H1 (cell line): ENCODE measurements at regions not wholly inside any gene's neighbourhood (a gene's known extent, or its start where the extent isn't known, plus 50 kb on each side); places are given as distances from the start of the nearest gene placed in this dataset.
A peak's percentile ranks its signal among the peaks of the same experiment; 100 is the strongest.

Experiments used
- CTCF ChIA-PET: fragments of 300-600 bp; sonication (Branson Sonifier 250); formaldehyde crosslinking; loops from one replicate; lab custom pipeline; 2021; ENCODE audit not compliant: partially characterized antibody; lab: Charles Lee
- POLR2A ChIA-PET: fragments of 300-600 bp; sonication (Branson Sonifier 250); formaldehyde crosslinking; loops from one replicate; lab custom pipeline; 2021; ENCODE audit warnings: inconsistent platforms; ENCODE audit not compliant: partially characterized antibody; lab: Charles Lee
- DNase-seq, 2 experiments: peaks; one replicate each; pipeline versions ENCODE4 v3.0.0 to v3.0.0-alpha.2; 2010 to 2022; ENCODE audit warnings: low spot score in 2 of 2, low read depth in 1 of 2, mixed read lengths in 1 of 2
- FAIRE-seq: peaks from 2 replicates; lab custom pipeline; 2011; peaks lifted over from hg19 to GRCh38; lab: Jason Lieb, UNC
- H2AFZ ChIP-seq: 2 replicates; pipeline ENCODE4 v1.8.1; 2012; ENCODE audit warnings: low read length, inconsistent platforms
- H2AK5ac ChIP-seq: 2 replicates; pipeline ENCODE4 v1.6.1; 2013; ENCODE audit warnings: low read depth, low read length
- H2BK120ac ChIP-seq: replicated peaks from 2 replicates; pipeline ENCODE3; 2013; ENCODE audit warnings: low read depth, low read length, inconsistent platforms
- H2BK12ac ChIP-seq: 2 replicates; pipeline ENCODE4 v1.6.1; 2013; ENCODE audit warnings: low read depth, low read length
- H2BK15ac ChIP-seq: 2 replicates; pipeline ENCODE4 v1.6.1; 2013; ENCODE audit warnings: low read length
- H2BK20ac ChIP-seq: 2 replicates; pipeline ENCODE4 v1.6.1; 2013; ENCODE audit warnings: low read length
- H2BK5ac ChIP-seq: 2 replicates; pipeline ENCODE4 v1.6.1; 2013; ENCODE audit warnings: low read depth, low read length
- H3K14ac ChIP-seq: 2 replicates; pipeline ENCODE4 v1.6.1; 2013; ENCODE audit warnings: inconsistent platforms; ENCODE audit not compliant: insufficient read length
- H3K18ac ChIP-seq: 2 replicates; pipeline ENCODE4 v1.6.1; 2013; ENCODE audit warnings: low read length; ENCODE audit errors: extremely low read depth
- H3K23ac ChIP-seq: 2 replicates; pipeline ENCODE4 v1.6.1; 2013; ENCODE audit warnings: inconsistent platforms; ENCODE audit not compliant: insufficient read length
- H3K23me2 ChIP-seq: 2 replicates; pipeline ENCODE4 v1.6.1; 2013; ENCODE audit warnings: low read depth, low read length
- H3K27ac ChIP-seq: 2 replicates; pipeline ENCODE4 v1.6.1; 2011; ENCODE audit warnings: low read depth, low read length, inconsistent platforms
- H3K27me3 ChIP-seq, 4 experiments: replicated peaks in 1 of 4; 1 replicate in 1 of 4; 2 replicates in 3 of 4; pipeline versions ENCODE4 v1.6.1 to v1.8.1; 2011 to 2013; ENCODE audit warnings: low read length in 3 of 4, mild to moderate bottlenecking in 3 of 4, inconsistent platforms in 2 of 4, mixed read lengths in 2 of 4, moderate library complexity in 1 of 4; ENCODE audit not compliant: control insufficient read depth in 3 of 4, insufficient read depth in 3 of 4; ENCODE audit errors: extremely low read depth in 1 of 4
- H3K36me3 ChIP-seq, 4 experiments: 2 replicates each; pipeline versions ENCODE4 v1.6.1 to v1.8.1; 2011 to 2013; ENCODE audit warnings: mild to moderate bottlenecking in 4 of 4, low read length in 3 of 4, moderate library complexity in 2 of 4, control low read depth in 1 of 4, inconsistent platforms in 1 of 4; ENCODE audit not compliant: insufficient read depth in 4 of 4, control insufficient read depth in 2 of 4
- H3K4ac ChIP-seq: replicated peaks from 2 replicates; pipeline ENCODE3; 2013; ENCODE audit warnings: low read length, low read depth, mixed read lengths, inconsistent platforms; ENCODE audit not compliant: insufficient read length
- H3K4me1 ChIP-seq, 4 experiments: replicated peaks in 1 of 4; 1 replicate in 1 of 4; 2 replicates in 3 of 4; pipeline versions ENCODE4 v1.6.1 to v1.8.1; 2011 to 2013; ENCODE audit warnings: low read length in 3 of 4, inconsistent platforms in 2 of 4, mixed read lengths in 1 of 4; ENCODE audit not compliant: insufficient read depth in 4 of 4, control insufficient read depth in 3 of 4
- H3K4me2 ChIP-seq, 2 experiments: 2 replicates each; pipeline versions ENCODE4 v1.6.1 to v1.8.1; 2011 to 2013; ENCODE audit warnings: low read depth in 2 of 2, low read length in 2 of 2, control low read depth in 1 of 2, inconsistent platforms in 1 of 2, mild to moderate bottlenecking in 1 of 2; ENCODE audit not compliant: insufficient read depth in 1 of 2
- H3K4me3 ChIP-seq, 4 experiments: fragments of 200-600, 300-600 bp in 1 of 4; sonication (generic), shearing (Covaris generic), sonication (Bioruptor Twin) in 1 of 4; 2 replicates each; pipeline versions ENCODE4 v1.5.1 to v1.8.1; 2011 to 2016; ENCODE audit warnings: low read length in 4 of 4, low read depth in 3 of 4, control low read depth in 2 of 4, inconsistent platforms in 2 of 4, mild to moderate bottlenecking in 2 of 4, mixed read lengths in 1 of 4, moderate library complexity in 1 of 4; ENCODE audit not compliant: insufficient read depth in 2 of 4; ENCODE audit errors: extremely low read depth in 1 of 4
- H3K56ac ChIP-seq: replicated peaks from 2 replicates; pipeline ENCODE3; 2013; ENCODE audit warnings: low read depth, mild to moderate bottlenecking, mixed read lengths, low read length, inconsistent platforms; ENCODE audit not compliant: insufficient read length
- H3K79me1 ChIP-seq: 2 replicates; pipeline ENCODE4 v1.6.1; 2013; ENCODE audit warnings: low read depth, low read length, control low read depth
- H3K79me2 ChIP-seq, 2 experiments: 2 replicates each; pipeline versions ENCODE4 v1.6.1 to v1.8.1; 2012 to 2013; ENCODE audit warnings: low read length in 2 of 2, mild to moderate bottlenecking in 2 of 2, inconsistent platforms in 1 of 2; ENCODE audit not compliant: insufficient read depth in 2 of 2, control insufficient read depth in 1 of 2
- H3K9ac ChIP-seq, 4 experiments: replicated peaks in 1 of 4; 1 replicate in 1 of 4; 2 replicates in 3 of 4; pipeline versions ENCODE4 v1.6.1 to v1.8.1; 2011 to 2013; ENCODE audit warnings: low read depth in 3 of 4, low read length in 3 of 4, control low read depth in 2 of 4, mild to moderate bottlenecking in 2 of 4, moderate library complexity in 2 of 4, inconsistent platforms in 1 of 4; ENCODE audit errors: extremely low read depth in 1 of 4
- H3K9me3 ChIP-seq, 2 experiments: 2 replicates each; pipeline versions ENCODE4 v1.6.1 to v1.8.1; 2012 to 2013; ENCODE audit warnings: mild to moderate bottlenecking in 2 of 2, moderate library complexity in 2 of 2, control low read depth in 1 of 2, inconsistent platforms in 1 of 2, low read depth in 1 of 2, low read length in 1 of 2, mixed read lengths in 1 of 2; ENCODE audit not compliant: insufficient read depth in 2 of 2
- H4K20me1 ChIP-seq, 2 experiments: replicated peaks in 1 of 2; 2 replicates each; pipeline versions ENCODE3 to v1.8.1; 2011 to 2013; ENCODE audit warnings: inconsistent platforms in 2 of 2, low read length in 2 of 2, mild to moderate bottlenecking in 1 of 2; ENCODE audit not compliant: insufficient read depth in 2 of 2, control insufficient read depth in 1 of 2
- H4K5ac ChIP-seq: 2 replicates; pipeline ENCODE4 v1.6.1; 2013; ENCODE audit warnings: low read length, low read depth, mixed read lengths, inconsistent platforms; ENCODE audit not compliant: insufficient read length
- H4K8ac ChIP-seq: 2 replicates; pipeline ENCODE4 v1.8.0; 2013; ENCODE audit warnings: mild to moderate bottlenecking, moderate library complexity, low read length, inconsistent platforms; ENCODE audit not compliant: insufficient read depth; ENCODE audit errors: extremely low read depth
- H4K91ac ChIP-seq: replicated peaks from 2 replicates; pipeline ENCODE3; 2013; ENCODE audit warnings: low read length, mixed read lengths, inconsistent platforms; ENCODE audit not compliant: insufficient read length
- CEBPB ChIP-seq: IDR thresholded peaks from 2 replicates; pipeline ENCODE4 v1.6.1; 2012; ENCODE audit warnings: low read depth, low read length
- GTF2F1 ChIP-seq: IDR thresholded peaks from 2 replicates; pipeline ENCODE4 v1.6.1; 2012; ENCODE audit warnings: low read depth, low read length, improper control_type of control experiment, borderline replicate concordance
- JUN ChIP-seq: IDR thresholded peaks from 2 replicates; pipeline ENCODE4 v1.6.1; 2011; ENCODE audit warnings: low read depth, mild to moderate bottlenecking, improper control_type of control experiment, low read length
- JUND ChIP-seq: IDR thresholded peaks from 2 replicates; pipeline ENCODE4 v1.6.1; 2011; ENCODE audit warnings: mild to moderate bottlenecking, improper control_type of control experiment, low read length
- KDM5A ChIP-seq: fragments of 200-600 bp; IDR thresholded peaks from 2 replicates; pipeline ENCODE4 v1.7.1; 2012; ENCODE audit warnings: mild to moderate bottlenecking, low read length, inconsistent platforms, mixed read lengths
- RAD21 ChIP-seq, 2 experiments: IDR thresholded peaks in 1 of 2; conservative IDR thresholded peaks in 1 of 2; 2 replicates each; pipeline ENCODE4 v1.6.1; 2011; ENCODE audit warnings: low read depth in 2 of 2, low read length in 2 of 2, improper control_type of control experiment in 1 of 2, inconsistent platforms in 1 of 2, mild to moderate bottlenecking in 1 of 2, moderate library complexity in 1 of 2
- SP1 ChIP-seq: IDR thresholded peaks from 2 replicates; pipeline ENCODE4 v1.6.1; 2011; ENCODE audit warnings: low read depth, low read length
- SP2 ChIP-seq: IDR thresholded peaks from 2 replicates; pipeline ENCODE4 v1.6.1; 2012; ENCODE audit warnings: mild to moderate bottlenecking, low read length, inconsistent platforms
- TBP ChIP-seq: IDR thresholded peaks from 2 replicates; pipeline ENCODE4 v1.6.1; 2011; ENCODE audit warnings: low read depth, low read length, improper control_type of control experiment
- WGBS, 2 experiments: shearing (Covaris generic) in 1 of 2; methylation state at CpG; one replicate each; pipeline versions ENCODE4 v1.1.6 to v1.1.7; 2013 to 2015; ENCODE audit warnings: low lambda C conversion rate in 2 of 2, mixed read lengths in 2 of 2, inconsistent platforms in 1 of 2, low coverage in 1 of 2, missing lambda C conversion rate in 1 of 2; ENCODE audit not compliant: insufficient replicate concordance in 2 of 2, insufficient coverage in 1 of 2, insufficient read length in 1 of 2; ENCODE audit errors: extremely low coverage in 1 of 2, missing lambda C conversion rate in 1 of 2; 5-methylcytosine and 5-hydroxymethylcytosine counted together
- TF ChIP-seq, protein P1 (sequence below), 3 experiments: IDR thresholded peaks; 1 replicate in 2 of 3; 2 replicates in 1 of 3; pipeline versions ENCODE4 v1.5.1 to v1.6.1; 2011; ENCODE audit warnings: low read length in 3 of 3, mild to moderate bottlenecking in 3 of 3, inconsistent platforms in 2 of 3, low read depth in 1 of 3, moderate library complexity in 1 of 3; ENCODE audit not compliant: insufficient read depth in 1 of 3; ENCODE audit errors: control extremely low read depth in 1 of 3

DNA sequence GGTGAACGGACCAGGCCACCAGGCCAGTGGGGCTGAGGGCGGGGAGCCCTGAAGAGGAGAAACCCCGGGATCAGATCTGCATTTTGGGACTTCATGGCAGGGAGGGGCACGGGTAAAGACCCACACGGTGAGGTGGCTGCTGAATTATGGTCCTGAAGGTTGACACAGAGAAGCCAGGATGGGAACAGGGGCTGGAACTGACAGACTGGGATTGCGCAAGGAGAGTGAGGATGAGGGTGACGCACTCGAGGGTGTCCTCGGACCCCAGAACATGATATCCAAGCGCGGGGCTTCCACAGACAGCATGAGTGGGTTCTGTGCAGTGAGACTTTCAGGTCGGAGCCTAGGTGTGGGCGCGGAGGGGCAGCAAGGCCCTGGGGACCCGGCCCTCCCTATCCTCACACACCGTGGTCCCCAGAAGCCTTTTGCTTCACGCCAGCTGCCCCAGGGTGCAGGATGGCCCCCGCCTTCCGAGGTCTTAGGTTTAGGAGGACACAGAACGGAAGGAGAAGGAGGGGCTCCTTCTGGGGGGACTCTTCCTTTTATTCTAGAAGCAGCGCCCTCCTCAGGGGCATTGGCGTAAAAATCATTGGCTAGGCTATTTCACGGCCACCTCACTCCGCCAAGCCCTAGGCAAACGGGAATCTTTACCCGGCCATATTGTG lies 416.8 kb upstream of the HS6ST1 start:
- FAIRE-seq, result no peak
- no peak for DNase-seq
- WGBS, 2 experiments, result 94% methylated on average over 20 of the region's 26 CpGs; no CpG with 5 or more reads in 1 of the 2 experiments
- peak; percentile 18 to 32; a peak in 2 of 4 replicates for TF ChIP-seq RAD21 (IDR thresholded peaks at IDR 0.05 in 1 of 2, conservative IDR thresholded peaks at IDR 0.05 in 1 of 2; ENCODE audit: low read depth in 2 of 2, low read length in 2 of 2)
- TF ChIP-seq KDM5A, result no peak
- no peak for TF ChIP-seq SP1
- TF ChIP-seq SP2, result no peak
- TF ChIP-seq JUND, result no peak
- TF ChIP-seq, protein P1, sequence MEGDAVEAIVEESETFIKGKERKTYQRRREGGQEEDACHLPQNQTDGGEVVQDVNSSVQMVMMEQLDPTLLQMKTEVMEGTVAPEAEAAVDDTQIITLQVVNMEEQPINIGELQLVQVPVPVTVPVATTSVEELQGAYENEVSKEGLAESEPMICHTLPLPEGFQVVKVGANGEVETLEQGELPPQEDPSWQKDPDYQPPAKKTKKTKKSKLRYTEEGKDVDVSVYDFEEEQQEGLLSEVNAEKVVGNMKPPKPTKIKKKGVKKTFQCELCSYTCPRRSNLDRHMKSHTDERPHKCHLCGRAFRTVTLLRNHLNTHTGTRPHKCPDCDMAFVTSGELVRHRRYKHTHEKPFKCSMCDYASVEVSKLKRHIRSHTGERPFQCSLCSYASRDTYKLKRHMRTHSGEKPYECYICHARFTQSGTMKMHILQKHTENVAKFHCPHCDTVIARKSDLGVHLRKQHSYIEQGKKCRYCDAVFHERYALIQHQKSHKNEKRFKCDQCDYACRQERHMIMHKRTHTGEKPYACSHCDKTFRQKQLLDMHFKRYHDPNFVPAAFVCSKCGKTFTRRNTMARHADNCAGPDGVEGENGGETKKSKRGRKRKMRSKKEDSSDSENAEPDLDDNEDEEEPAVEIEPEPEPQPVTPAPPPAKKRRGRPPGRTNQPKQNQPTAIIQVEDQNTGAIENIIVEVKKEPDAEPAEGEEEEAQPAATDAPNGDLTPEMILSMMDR (IDR thresholded peaks at IDR 0.05; ENCODE audit: control extremely low read depth in 1 of 3, insufficient read depth in 1 of 3, low read depth in 1 of 3, low read length in 3 of 3), result peak; percentile 13 to 42 (median 25); a peak in 3 of 4 replicates
- 0 out of 2 replicates have a peak, but pooled peaks have one; percentile 44 for TF ChIP-seq CEBPB
- TF ChIP-seq JUN, result no peak
- TF ChIP-seq TBP, result no peak
- no peak for TF ChIP-seq GTF2F1

More for the DNA sequence above, 416.8 kb upstream of the HS6ST1 start:
- peak overlapping the region; percentile 65; the same call in 1 of the 2 replicates for H4K8ac ChIP-seq
- no peak overlapping the region for H4K91ac ChIP-seq
- H3K23me2 ChIP-seq, result no peaks in the 10 kb centered on the region
- H3K18ac ChIP-seq, result no peak overlapping the region; the same call in 1 of the 2 replicates
- no peak overlapping the region; the same call in 1 of the 2 replicates for H2BK15ac ChIP-seq
- no peak overlapping the region for H3K9ac ChIP-seq
- no peak overlapping the region for H3K4ac ChIP-seq
- H2BK120ac ChIP-seq, result no peak overlapping the region
- H3K36me3 ChIP-seq, result no peaks in the 10 kb centered on the region
- H2BK20ac ChIP-seq, result no peak overlapping the region
- H3K4me2 ChIP-seq, result no peak overlapping the region
- POLR2A ChIA-PET, result no interaction called here
- no peak overlapping the region for H3K14ac ChIP-seq
- H3K4me3 ChIP-seq, result no peak overlapping the region
- no peaks in the 10 kb centered on the region for H3K9me3 ChIP-seq
- no peak overlapping the region for H4K5ac ChIP-seq
- H4K20me1 ChIP-seq, result no peaks in the 10 kb centered on the region
- H3K27ac ChIP-seq, result no peak overlapping the region
- H3K79me2 ChIP-seq, result no peaks in the 10 kb centered on the region
- CTCF ChIA-PET, result interaction anchor here (0.7 to 2.0 kb wide), 9 partner anchors 9 to 163 kb away, joined by 3 to 22 read pairs (median 4); no protein-coding TSS in a partner anchor
- H2BK5ac ChIP-seq, result peak overlapping the region; percentile 31; the same call in 1 of the 2 replicates
- peak overlapping the region; percentile 61; the same call in 1 of the 2 replicates for H2AK5ac ChIP-seq
- H3K56ac ChIP-seq, result no peak overlapping the region
- no peaks in the 10 kb centered on the region; a peak in 3 of 7 replicates for H3K4me1 ChIP-seq
- H2AFZ ChIP-seq, result no peak overlapping the region
- no peaks in the 10 kb centered on the region for H3K79me1 ChIP-seq
- H2BK12ac ChIP-seq, result no peak overlapping the region
- peaks cover 0 to 11% (median 9%) of the 10 kb centered on the region in 4 experiments; a peak in 6 of 7 replicates for H3K27me3 ChIP-seq
- H3K23ac ChIP-seq, result no peak overlapping the region
